COLO829 (cell line): ENCODE measurements at regions not wholly inside any gene's neighbourhood (a gene's known extent, or its start where the extent isn't known, plus 50 kb on each side); places are given as distances from the start of the nearest gene placed in this dataset.
A peak's percentile ranks its signal among the peaks of the same experiment; 100 is the strongest.
"Not testable (repeated sequence)": the region's sequence is repeated elsewhere in the genome, so short reads cannot be mapped to it uniquely, and the experiment has no call there.

Experiments used
- DNase-seq: peaks from one replicate; pipeline ENCODE4 v3.0.0; 2012; ENCODE audit warnings: low spot score

- DNase-seq: no peak
Observed at GRCh38 chr5:18240971-18241370, 606.7 kb downstream of the TAF11L14 start.

GRCh38 chr5:18243846-18244245 is 609.6 kb downstream of the TAF11L14 start:
- no peak for DNase-seq

DNA sequence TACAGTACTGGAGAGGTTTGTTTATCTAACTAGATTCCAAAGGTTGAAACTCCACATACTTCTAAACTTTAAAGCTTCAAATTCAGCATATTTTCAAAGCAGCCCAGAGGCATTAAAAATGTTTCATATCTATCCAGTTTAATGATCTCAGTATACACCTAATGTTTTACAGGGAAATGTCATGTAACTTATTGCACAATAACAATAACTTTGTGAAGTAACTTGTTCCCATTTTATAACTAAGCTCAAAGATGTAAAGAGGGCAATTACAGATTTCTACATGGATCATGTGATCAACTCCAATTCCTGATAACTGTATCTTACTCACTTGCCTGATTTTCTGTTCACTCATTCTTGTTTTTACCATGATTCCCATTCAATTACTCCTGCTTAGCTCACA is 610.0 kb downstream of the TAF11L14 start:
- DNase-seq: no peak

DNA sequence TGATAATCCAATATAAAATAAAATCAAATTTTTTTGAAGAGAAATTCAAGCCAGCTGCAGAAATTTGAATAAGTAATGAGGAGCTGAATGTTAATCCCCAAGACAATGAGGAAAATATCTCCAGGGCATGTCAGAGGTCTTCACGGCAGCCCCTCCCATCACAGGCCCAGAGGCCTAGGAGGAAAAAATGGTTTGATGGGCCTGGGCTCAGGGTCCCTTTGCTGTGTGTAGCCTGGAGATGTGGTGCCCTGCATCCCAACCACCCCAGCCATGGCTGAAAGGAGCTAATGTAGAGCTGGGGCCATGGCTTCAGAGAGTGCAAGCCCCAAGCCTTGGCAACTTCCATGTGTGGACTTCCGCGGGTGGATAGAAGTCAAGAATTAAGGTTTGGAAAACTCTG is 618.3 kb downstream of the TAF11L14 start:
- DNase-seq: no peak

DNA sequence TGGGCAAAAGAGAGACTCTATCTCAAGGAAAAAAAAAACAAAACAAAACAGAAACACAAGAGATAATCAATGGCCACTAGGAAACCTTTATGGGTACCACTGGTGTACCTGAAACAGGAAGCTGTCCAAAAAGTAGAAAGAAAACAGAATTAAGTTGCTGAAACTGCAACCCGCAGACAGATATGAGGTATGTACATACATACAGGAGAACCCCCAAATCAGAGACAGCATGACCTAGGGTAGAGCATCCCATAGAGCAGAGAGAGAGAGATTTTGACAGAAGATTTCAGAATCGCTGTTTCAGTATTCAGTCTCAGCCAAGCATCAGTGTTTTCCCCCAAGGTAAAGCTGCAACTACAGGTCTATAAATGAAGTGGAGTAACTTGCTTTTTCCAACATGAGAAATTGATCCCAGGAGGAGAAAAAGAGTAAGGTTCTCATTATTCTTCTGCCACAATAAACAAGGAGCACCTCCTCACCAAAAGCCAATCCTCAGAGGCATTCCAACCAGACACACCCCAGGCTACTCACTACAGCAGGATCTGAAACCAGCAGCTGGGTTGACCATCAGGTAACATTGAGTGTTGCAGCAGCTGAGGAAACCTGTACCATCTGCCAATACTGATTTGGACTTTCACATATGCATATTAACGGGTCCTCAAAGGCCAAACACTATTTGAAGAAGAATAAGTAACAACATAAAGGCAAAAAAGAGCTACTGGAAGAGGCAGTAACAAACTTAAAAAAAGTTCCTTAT is 630.0 kb downstream of the TAF11L14 start:
- no peak for DNase-seq

DNA sequence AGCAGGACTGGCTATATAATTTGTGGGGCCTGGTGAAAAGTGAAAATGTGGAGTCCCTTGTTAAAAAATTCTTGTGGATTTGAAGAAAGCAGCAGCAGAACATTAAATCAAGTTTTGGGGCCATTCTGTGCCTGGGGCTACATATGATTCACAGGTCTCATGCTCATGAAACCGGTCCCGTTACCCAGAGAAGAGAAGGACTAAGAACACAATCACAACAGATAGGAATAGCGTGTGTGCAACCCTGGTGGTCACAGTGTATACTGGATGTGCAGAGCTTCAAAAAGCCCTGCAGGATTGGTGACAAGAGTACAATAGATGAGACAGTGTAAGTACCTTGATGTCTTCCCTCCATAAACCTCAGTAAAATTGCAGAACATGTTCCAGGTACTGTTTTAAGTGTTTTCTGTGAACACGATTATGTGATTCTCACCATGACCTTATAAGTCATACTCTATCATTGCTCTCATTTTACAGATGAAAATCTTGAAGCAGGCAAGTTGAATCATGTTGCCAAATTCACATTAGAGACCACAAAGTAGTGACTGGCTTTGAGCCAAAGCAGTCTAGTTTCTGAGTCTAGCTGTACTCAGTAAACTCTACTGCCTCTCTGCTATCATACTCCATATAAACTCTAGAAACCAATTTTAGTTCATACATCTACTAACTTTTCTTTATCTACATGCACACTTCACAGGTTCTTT is 636.5 kb downstream of the TAF11L14 start:
- DNase-seq: no peak

- no peak for DNase-seq
Observed at GRCh38 chr5:18276939-18277338, 642.7 kb downstream of the TAF11L14 start.

DNA sequence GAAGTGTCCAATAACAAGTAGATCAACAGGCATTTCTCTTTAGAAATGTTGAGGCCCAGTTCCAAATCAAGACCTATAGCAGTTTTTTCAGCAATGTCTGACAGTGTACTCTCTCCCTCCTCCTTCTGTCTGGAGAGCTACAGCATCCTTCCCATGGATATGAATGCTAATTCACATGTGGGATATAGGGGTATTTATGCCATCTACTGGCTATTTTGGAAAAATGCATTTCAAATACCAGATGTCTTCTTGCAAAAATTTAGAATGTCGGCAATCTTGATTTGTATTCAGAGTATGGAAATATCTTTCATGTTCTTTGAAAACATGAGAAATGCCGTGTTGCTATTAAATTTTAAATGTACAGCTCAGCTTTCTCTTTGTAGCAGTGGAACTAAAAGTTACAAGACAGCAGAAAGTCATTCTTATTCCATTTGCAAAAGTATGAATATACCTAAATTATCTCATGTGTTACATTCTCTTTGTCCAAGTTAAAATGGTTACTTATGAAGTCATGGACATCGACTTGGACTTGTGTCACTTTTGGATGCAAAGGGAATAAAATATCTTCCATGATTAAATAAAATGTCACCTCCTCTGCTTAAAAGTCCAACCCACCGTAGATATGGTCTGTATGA is 647.8 kb downstream of the TAF11L14 start:
- peak; percentile 23 for DNase-seq

DNA sequence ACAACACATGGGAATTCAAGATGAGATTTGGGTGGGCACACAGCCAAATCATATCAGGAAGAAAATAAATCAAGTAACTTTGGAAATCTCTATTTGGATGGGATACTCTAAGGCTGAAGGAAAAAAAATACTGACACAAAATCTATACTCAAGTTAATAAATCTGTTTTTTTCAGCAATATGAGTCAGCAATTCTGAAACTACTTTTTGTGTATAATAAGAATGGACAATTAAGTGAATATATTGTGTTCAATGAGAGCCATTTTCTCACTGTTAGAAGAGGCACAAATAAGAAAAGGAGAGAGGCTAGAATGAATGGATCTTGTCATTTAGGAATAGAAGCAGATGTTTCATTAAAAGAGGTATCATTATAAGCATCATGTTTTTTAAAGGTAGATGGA is 651.0 kb downstream of the TAF11L14 start:
- DNase-seq: no peak

DNA sequence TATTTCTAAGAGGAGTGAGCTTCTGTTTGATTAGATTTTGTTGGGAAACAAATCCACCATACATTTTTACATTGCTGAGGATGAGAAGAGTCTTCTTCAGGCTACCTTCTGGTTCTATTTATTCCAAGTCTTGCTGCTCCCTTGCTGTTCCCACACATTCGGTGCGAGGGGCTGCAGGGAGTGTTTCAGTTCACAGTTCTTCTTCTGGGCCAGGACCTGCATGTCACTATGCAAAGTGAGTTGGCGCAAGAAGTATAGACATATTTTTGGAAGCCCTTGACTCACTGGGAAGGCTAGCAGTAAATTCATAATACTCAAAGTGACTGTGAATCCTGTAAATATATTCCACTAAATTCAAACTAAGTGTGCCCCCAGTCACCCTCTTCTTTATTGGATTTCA is 657.9 kb downstream of the TAF11L14 start:
- no peak for DNase-seq

GRCh38 chr5:18295696-18296095 is 661.4 kb downstream of the TAF11L14 start:
- DNase-seq: not testable (repeated sequence)

DNA sequence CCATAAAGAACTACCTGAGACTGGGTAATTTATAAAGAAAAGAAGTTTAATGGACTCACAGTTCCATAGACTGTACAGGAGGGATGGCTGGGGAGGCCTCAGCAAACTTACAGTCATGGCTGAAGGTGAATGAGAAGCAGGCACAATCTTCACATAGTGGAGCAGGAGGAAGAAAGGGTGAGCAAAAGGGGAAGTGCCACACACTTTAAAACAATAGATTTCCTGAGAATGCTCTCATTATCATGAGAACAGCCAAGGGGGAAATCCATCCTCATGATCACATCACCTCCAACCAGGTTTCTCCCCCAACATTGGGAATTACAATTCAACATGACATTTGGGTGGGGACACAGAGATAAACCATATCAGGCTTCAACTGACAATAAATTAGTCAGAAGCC is 664.9 kb downstream of the TAF11L14 start:
- no peak for DNase-seq

DNA sequence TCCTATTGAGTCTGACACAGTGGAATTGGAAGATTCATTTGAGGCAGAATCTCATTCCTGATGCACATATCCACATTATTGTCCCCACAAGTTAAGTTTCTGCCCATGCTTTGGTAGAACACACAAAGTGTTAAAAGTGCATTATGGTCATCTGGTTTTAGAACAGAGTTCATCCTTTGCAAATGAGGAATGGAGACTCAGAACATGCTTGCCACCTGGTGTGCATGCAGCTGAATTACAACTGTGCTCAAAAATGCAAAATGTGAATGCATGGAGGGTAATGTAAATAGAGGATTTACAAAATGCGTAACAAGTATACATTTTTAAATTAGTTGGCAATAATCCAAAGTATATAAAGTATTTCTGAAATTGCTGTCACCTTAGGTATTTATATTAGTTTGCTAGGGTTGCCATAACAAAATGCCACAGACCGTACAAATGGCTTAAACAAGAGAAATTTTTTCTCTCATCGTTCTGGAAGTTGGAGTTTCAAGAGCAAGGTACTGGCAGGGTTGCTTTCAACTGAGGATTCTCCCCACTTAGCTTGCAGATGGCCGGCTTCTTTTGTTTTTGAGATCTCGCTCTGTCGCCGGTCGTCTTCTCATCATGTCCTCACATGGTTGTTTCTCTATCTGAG is 671.1 kb downstream of the TAF11L14 start:
- peak; percentile 8 for DNase-seq

DNA sequence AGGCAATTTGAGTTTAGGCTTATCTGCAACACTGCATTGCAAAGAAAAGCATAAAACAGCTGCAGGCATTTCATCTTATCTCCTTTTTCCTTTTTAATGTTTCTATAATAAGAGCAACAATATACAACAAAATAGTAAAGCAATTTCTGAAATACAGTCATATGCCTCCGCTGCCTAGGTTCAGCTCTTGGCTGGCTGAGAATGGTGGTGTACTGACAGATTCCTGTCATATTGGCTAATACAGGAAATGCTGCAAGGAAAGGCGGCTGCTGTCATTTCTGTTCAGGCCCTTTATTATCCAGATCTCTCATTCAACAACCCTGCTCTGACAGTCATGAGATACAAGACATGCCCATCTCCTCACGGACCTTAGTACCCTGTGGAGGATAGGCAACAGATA is 677.0 kb downstream of the TAF11L14 start:
- DNase-seq: no peak

DNA sequence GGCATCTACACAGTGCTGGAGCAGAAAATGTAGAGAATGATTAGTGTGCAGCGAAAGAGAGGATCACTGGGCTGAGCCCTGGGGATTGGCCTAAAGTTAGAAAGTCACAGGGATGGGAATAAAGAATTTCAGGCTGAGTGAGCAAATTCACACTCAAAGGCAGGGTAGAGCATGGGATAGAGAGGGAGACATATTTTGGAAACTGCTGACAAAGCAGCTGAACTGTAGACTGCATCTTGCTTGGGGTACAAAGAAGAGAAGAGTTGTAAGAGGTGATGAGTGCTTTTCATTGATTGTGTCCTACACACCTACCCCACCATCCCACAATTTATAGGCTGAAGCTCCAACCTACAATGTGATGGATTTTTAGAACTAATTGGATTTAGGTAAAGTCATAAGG is 677.8 kb downstream of the TAF11L14 start:
- no peak for DNase-seq

- peak; percentile 7 for DNase-seq
Observed at GRCh38 chr5:18314192-18314778, 680.0 kb downstream of the TAF11L14 start.

DNA sequence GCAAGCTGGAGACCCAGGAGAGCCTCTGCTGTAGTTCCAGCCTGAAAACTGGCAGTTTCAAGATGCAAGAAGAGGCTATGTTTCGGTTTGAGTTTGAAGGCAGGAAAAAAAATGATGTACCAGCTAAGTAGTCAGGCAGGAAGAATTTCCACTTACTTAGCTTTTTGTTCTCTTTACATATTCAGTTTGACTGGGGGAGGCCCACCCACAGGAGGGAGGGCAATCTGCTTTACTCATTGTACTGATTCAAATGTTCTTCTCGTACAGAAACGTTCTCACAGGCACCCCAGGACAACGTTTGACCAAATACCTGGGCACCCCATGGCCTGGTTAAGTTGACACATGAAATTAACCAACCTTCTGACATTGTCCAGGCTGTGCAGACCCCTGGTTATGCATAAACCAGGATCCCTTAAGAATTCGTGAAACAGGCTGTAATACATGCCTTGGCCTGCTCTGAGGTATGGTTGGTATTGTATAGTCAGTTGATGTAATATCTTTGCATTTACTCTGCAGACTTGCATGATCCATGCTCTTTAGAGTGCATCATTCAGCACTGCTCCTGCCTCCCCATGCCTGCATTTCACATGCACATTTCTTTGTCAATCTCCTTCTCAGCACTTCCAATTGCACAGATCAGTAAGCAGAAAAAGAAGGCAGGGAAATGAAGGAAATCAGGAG is 687.1 kb downstream of the TAF11L14 start:
- DNase-seq: no peak

GRCh38 chr5:18323891-18324290 is 689.6 kb downstream of the TAF11L14 start:
- DNase-seq: no peak

DNA sequence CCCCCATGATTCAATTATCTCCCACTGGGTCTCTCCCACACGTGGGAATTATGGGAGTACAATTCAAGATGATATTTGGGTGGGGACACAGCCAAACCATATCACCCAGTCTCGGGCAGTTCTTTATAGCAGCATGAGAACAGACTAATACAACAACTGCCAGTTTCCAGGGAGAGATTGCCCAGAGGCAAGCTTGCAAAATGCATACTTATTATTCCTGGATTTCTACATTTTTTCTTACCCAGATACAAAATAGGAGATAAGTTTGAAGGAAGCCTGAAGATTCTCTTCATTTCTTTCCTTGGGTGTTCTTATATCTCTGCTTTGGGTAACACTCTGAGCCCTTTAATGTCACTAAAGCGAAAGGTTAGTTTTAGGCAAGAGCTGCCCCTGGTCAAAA is 691.2 kb downstream of the TAF11L14 start:
- no peak for DNase-seq

- DNase-seq: no peak
Observed at GRCh38 chr5:18329328-18329727, 695.1 kb downstream of the TAF11L14 start.

DNA sequence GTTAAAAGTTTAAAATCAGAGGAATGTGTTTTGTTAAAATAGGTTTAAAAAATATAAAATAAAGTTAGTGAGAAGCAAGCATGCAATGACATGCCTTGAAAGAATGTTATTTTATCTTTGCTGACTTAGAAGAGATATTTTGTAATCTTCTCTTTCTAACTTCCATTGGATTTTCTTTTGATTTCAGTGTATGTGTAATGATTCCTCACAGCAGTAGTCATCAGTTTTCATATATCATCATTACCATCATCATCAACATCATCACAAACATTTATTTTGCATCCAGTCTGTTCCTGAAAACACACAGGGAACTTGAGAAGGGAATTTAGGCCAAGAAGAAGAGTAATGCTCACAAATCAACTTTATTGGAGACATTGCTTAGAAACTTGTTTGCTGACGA is 699.6 kb downstream of the TAF11L14 start:
- no peak for DNase-seq

DNA sequence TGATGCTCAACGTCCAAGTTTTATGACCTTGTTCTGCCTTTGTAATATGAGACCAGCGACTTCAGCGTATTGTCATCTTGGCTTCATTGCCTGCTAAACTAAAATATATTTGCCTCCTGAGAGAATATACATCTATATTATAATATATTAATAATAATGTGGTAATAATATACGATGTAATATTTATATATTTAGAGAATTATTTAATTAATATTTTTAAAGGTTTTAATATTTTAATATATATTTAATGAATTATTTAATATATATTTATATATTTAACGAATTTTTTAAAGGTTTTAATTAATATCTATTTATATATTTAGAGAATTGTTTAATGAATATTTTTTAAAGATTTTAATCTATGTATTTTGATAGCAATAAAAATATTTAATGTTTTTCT is 700.7 kb downstream of the TAF11L14 start:
- no peak for DNase-seq
